PC-9 (cell line): ENCODE measurements at regions not wholly inside any gene's neighbourhood (a gene's known extent, or its start where the extent isn't known, plus 50 kb on each side); places are given as distances from the start of the nearest gene placed in this dataset.
"Not testable (repeated sequence)": the region's sequence is repeated elsewhere in the genome, so short reads cannot be mapped to it uniquely, and the experiment has no call there.

ENCODE experiments used
- CTCF ChIP-seq: fragments of 200-600 bp; sonication (generic); conservative IDR thresholded peaks from 2 replicates; pipeline ENCODE4 v1.6.1; 2017; ENCODE audit warnings: mixed run types, antibody characterized with exemption, mild to moderate bottlenecking, moderate library complexity
- EZH2 ChIP-seq: fragments of 200-600 bp; sonication (generic); IDR thresholded peaks from 2 replicates; pipeline ENCODE4 v1.8.0; 2017; ENCODE audit warnings: antibody characterized with exemption, low read depth

DNA sequence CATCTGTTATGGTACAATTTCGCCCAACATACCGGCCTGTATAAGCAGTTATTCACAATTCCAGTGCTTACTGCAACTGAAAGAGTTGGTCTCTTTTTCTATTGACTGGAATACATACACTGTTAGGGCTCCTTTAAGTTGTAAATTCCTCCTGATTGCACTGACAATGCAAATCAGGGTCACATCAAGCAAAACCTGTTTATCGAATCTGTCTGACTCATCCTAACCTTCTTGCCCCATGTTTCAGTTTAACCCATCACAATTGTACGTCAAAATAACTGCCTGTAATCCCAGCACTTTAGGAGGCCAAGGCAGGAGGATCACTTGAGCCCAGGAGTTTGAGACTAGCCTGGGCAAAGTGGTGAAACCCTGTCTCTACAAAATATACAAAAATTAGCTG lies 105.8 kb upstream of the NBPF11 start:
- TF ChIP-seq EZH2, CTCF: not testable (repeated sequence)
